Hepatocyte (in vitro differentiated cells): ENCODE measurements at regions not wholly inside any gene's neighbourhood (a gene's known extent, or its start where the extent isn't known, plus 50 kb on each side); places are given as distances from the start of the nearest gene placed in this dataset.

Experiments
- DNase-seq: peaks from one replicate; pipeline ENCODE4 v3.0.0-alpha.2; 2016; ENCODE audit warnings: low spot score
- H2AFZ ChIP-seq: fragments of 200-600 bp; sonication (generic); 2 replicates; pipeline ENCODE4 v1.6.0; 2016; ENCODE audit warnings: antibody characterized with exemption, mild to moderate bottlenecking
- H3K27ac ChIP-seq: fragments of 200-600 bp; sonication (generic); 2 replicates; pipeline ENCODE4 v1.5.1; 2016; ENCODE audit warnings: mild to moderate bottlenecking
- H3K27me3 ChIP-seq: fragments of 200-600 bp; sonication (generic); 2 replicates; pipeline ENCODE4 v1.6.1; 2016
- H3K36me3 ChIP-seq: fragments of 200-600 bp; sonication (generic); replicated peaks from 2 replicates; pipeline ENCODE4 v1.5.1; 2016; ENCODE audit warnings: low read depth; ENCODE audit not compliant: insufficient read depth
- H3K4me1 ChIP-seq: fragments of 200-600 bp; sonication (generic); 2 replicates; pipeline ENCODE4 v1.5.1; 2016; ENCODE audit warnings: mild to moderate bottlenecking, moderate library complexity; ENCODE audit not compliant: insufficient read depth
- H3K4me2 ChIP-seq: fragments of 200-600 bp; sonication (generic); 2 replicates; pipeline ENCODE4 v1.6.0; 2016
- H3K4me3 ChIP-seq: fragments of 200-600 bp; sonication (generic); 2 replicates; pipeline ENCODE4 v1.5.1; 2016; ENCODE audit warnings: mild to moderate bottlenecking
- H3K79me2 ChIP-seq: fragments of 200-600 bp; sonication (generic); 2 replicates; pipeline ENCODE4 v1.6.0; 2017; ENCODE audit warnings: mild to moderate bottlenecking
- H3K9me2 ChIP-seq: fragments of 200-600 bp; sonication (generic); replicated peaks from 2 replicates; pipeline ENCODE4 v1.6.0; 2017; ENCODE audit warnings: mild to moderate bottlenecking; ENCODE audit not compliant: insufficient read depth
- H3K9me3 ChIP-seq: fragments of 200-600 bp; sonication (generic); 2 replicates; pipeline ENCODE4 v1.5.1; 2016; ENCODE audit warnings: low read depth, mild to moderate bottlenecking
- H4K20me1 ChIP-seq: fragments of 200-600 bp; sonication (generic); 2 replicates; pipeline ENCODE4 v1.6.0; 2016; ENCODE audit warnings: mild to moderate bottlenecking; ENCODE audit not compliant: insufficient read depth, poor library complexity, severe bottlenecking
- CTCF ChIP-seq: fragments of 200-600 bp; sonication (generic); IDR thresholded peaks from 2 replicates; pipeline ENCODE4 v1.5.1; 2016; ENCODE audit warnings: antibody characterized with exemption, mild to moderate bottlenecking; ENCODE audit not compliant: poor library complexity
- EZH2 ChIP-seq: fragments of 200-600 bp; sonication (generic); IDR thresholded peaks from 2 replicates; pipeline ENCODE4 v1.6.1; 2016; ENCODE audit warnings: antibody characterized with exemption, mild to moderate bottlenecking, borderline replicate concordance
- EZH2phosphoT487 ChIP-seq: fragments of 200-600 bp; sonication (generic); IDR thresholded peaks from one replicate; pipeline ENCODE4 v1.6.1; 2018; ENCODE audit warnings: antibody characterized with exemption, mild to moderate bottlenecking, low read depth, moderate library complexity; ENCODE audit not compliant: unreplicated experiment, severe bottlenecking
- WGBS: methylation state at CpG from one replicate; pipeline ENCODE4 v1.1.6; 2016; ENCODE audit warnings: low lambda C conversion rate; ENCODE audit errors: missing lambda C conversion rate; 5-methylcytosine and 5-hydroxymethylcytosine counted together

DNA sequence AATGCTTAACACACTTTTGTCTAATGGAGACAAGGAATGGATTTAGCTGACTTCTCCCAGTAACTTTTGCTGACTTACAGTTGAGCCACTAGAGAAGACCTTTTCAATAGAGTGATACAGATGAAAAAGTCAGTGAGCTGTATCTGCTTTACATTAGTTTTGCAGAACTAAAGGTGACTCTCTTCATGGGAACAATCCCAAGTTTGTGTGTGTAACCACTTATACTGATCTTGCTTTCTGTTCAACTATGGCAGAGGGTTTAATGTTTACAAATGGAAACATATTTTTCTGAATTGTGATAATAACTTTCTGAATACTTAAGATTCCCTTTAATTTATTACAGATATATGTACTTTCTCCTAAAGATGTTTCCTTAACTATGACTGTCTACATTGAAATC lies 182.6 kb upstream of the PUDP start:
- Histone ChIP-seq H3K9me2 (no peaks in the 10 kb centered on the region), H3K79me2 (no peaks in the 10 kb centered on the region), H3K27me3 (no peaks in the 10 kb centered on the region), H3K4me3 (no peak overlapping the region), H3K4me1 (no peaks in the 10 kb centered on the region), H3K27ac (no peak overlapping the region), H4K20me1 (no peaks in the 10 kb centered on the region), H2AFZ (no peak overlapping the region), H3K4me2 (no peak overlapping the region), H3K36me3 (no peaks in the 10 kb centered on the region), H3K9me3 (no peaks in the 10 kb centered on the region)
- TF ChIP-seq EZH2phosphoT487: no peak
- no peak for TF ChIP-seq CTCF
- TF ChIP-seq EZH2: no peak
- DNase-seq: no peak

- Histone ChIP-seq H3K4me1 (no peaks in the 10 kb centered on the region), H3K4me2 (no peak overlapping the region), H3K27me3 (no peaks in the 10 kb centered on the region), H3K4me3 (no peak overlapping the region), H3K36me3 (no peaks in the 10 kb centered on the region), H3K9me3 (no peaks in the 10 kb centered on the region), H3K79me2 (no peaks in the 10 kb centered on the region), H3K9me2 (no peaks in the 10 kb centered on the region), H4K20me1 (no peaks in the 10 kb centered on the region), H3K27ac (no peak overlapping the region), H2AFZ (no peak overlapping the region)
- TF ChIP-seq EZH2 (no peak), CTCF (no peak), EZH2phosphoT487 (no peak)
- DNase-seq: no peak
- whole genome bisulfite sequencing: 81% methylated on average over 2 of the region's 2 CpGs
Measured at GRCh38 chrX:7318661-7319060, 170.7 kb upstream of the PUDP start.

DNA sequence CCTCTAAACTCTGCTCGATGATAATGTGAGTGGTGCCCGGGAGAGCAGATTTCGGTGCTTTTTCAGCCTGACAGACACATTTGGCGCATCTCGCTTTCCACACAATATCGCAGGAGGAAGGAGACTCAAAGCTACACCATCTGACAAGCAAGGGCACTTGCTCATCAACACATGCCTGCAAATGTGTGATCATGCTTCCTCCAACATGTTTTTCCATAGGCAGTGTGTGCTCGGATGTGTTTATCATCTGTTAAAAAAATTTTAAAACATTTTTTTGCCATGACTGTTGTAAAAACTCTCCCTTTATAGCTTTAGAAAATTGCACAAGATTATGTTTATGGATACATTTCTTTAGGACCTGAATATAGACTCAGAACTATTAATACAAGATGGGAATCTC lies 170.3 kb upstream of the PUDP start:
- no peak for TF ChIP-seq CTCF
- no peak for TF ChIP-seq EZH2phosphoT487
- no peak for TF ChIP-seq EZH2
- H2AFZ ChIP-seq: no peak overlapping the region
- H3K4me3 ChIP-seq: no peak overlapping the region
- H3K4me1 ChIP-seq: no peaks in the 10 kb centered on the region
- no peak for DNase-seq
- H3K27me3 ChIP-seq: no peaks in the 10 kb centered on the region
- H3K79me2 ChIP-seq: no peaks in the 10 kb centered on the region
- no peaks in the 10 kb centered on the region for H3K9me2 ChIP-seq
- no peaks in the 10 kb centered on the region for H4K20me1 ChIP-seq
- no peak overlapping the region for H3K27ac ChIP-seq
- WGBS: 90% methylated on average over 7 of the region's 7 CpGs
- H3K9me3 ChIP-seq: no peaks in the 10 kb centered on the region
- H3K36me3 ChIP-seq: no peaks in the 10 kb centered on the region
- no peak overlapping the region for H3K4me2 ChIP-seq

GRCh38 chrX:7316887-7317286 lies 168.9 kb upstream of the PUDP start:
- Histone ChIP-seq H3K27me3 (no peaks in the 10 kb centered on the region), H2AFZ (no peak overlapping the region), H3K4me3 (no peak overlapping the region), H4K20me1 (no peaks in the 10 kb centered on the region), H3K9me3 (no peaks in the 10 kb centered on the region), H3K36me3 (no peaks in the 10 kb centered on the region), H3K9me2 (no peaks in the 10 kb centered on the region), H3K27ac (no peak overlapping the region), H3K4me2 (no peak overlapping the region), H3K79me2 (no peaks in the 10 kb centered on the region), H3K4me1 (no peaks in the 10 kb centered on the region)
- no peak for TF ChIP-seq CTCF
- no peak for TF ChIP-seq EZH2phosphoT487
- no peak for TF ChIP-seq EZH2
- WGBS: 67% methylated on average over 2 of the region's 2 CpGs
- no peak for DNase-seq
